K562 (cell line): ENCODE measurements at regions not wholly inside any gene's neighbourhood (a gene's known extent, or its start where the extent isn't known, plus 50 kb on each side); places are given as distances from the start of the nearest gene placed in this dataset.

Experiments used
- ATAC-seq: fragments of 200-7000 bp; cut with Tn5 transposase; 3 replicates; pipeline ENCODE4 v1.9.1; 2020; ENCODE audit warnings: moderate library complexity
- BruUV-seq: library from RNA; stranded (reverse); fragments of 400-500 nt; replicated peaks from 2 replicates; lab custom pipeline; 2021; lab: Mats Ljungman, UMichigan
- CTCF ChIA-PET: fragments of 300-600 bp; formaldehyde crosslinking; extraction: SDS; loops from one replicate; lab custom pipeline; 2021; ENCODE audit warnings: low intra/inter-chr PET ratio; lab: Yijun Ruan, JAX
- POLR2A ChIA-PET: fragments of 300-600, 350-650 bp; sonication (Branson Sonifier 250); formaldehyde crosslinking; extraction: SDS; loops from one replicate; lab custom pipeline; 2021; ENCODE audit warnings: antibody characterized with exemption, inconsistent platforms; lab: Yijun Ruan, JAX
- DNase-seq, 4 experiments: peaks; one replicate each; pipeline versions ENCODE4 v3.0.0 to v3.0.0-alpha.2; 2011 to 2018; ENCODE audit warnings: low spot score in 3 of 4, mixed read lengths in 3 of 4; ENCODE audit errors: extremely low read depth in 1 of 4
- FAIRE-seq: peaks from 2 replicates; lab custom pipeline; 2011; peaks lifted over from hg19 to GRCh38; lab: Jason Lieb, UNC
- H2AFZ ChIP-seq: 2 replicates; pipeline ENCODE4 v1.6.0; 2011; ENCODE audit warnings: low read depth, low read length, control low read depth, inconsistent platforms
- H3K27ac ChIP-seq: fragments of 200-600 bp; 3 replicates; pipeline ENCODE4 v1.8.0; 2011; ENCODE audit warnings: low read depth, mild to moderate bottlenecking, control low read depth, inconsistent platforms, low read length, moderate library complexity, mixed read lengths; ENCODE audit errors: extremely low read depth
- H3K27me3 ChIP-seq, 2 experiments: fragments of 300-600 bp in 1 of 2; 2 replicates in 1 of 2; 3 replicates in 1 of 2; pipeline versions ENCODE4 v1.6.0 to v1.8.0; 2011; ENCODE audit warnings: inconsistent platforms in 2 of 2, low read length in 2 of 2, mild to moderate bottlenecking in 1 of 2, mixed read lengths in 1 of 2, moderate library complexity in 1 of 2; ENCODE audit not compliant: control insufficient read depth in 2 of 2, insufficient read depth in 2 of 2
- H3K36me3 ChIP-seq: fragments of 300-600 bp; 3 replicates; pipeline ENCODE4 v1.8.0; 2011; ENCODE audit warnings: mild to moderate bottlenecking, low read length, inconsistent platforms; ENCODE audit not compliant: control insufficient read depth, insufficient read depth
- H3K4me1 ChIP-seq, 2 experiments: fragments of 200-600 bp in 1 of 2; replicated peaks in 1 of 2; 2 replicates in 1 of 2; 3 replicates in 1 of 2; pipeline versions ENCODE4 v1.5.1 to v1.8.0; 2011; ENCODE audit warnings: inconsistent platforms in 2 of 2, low read length in 2 of 2, mild to moderate bottlenecking in 1 of 2, mixed read lengths in 1 of 2, moderate library complexity in 1 of 2; ENCODE audit not compliant: control insufficient read depth in 2 of 2, insufficient read depth in 2 of 2
- H3K4me2 ChIP-seq: 2 replicates; pipeline ENCODE4 v1.6.1; 2011; ENCODE audit warnings: low read length, control low read depth, inconsistent platforms, mixed read lengths; ENCODE audit not compliant: insufficient read depth
- H3K4me3 ChIP-seq: fragments of 200-600 bp; sonication (generic), shearing (Covaris generic); 2 replicates; pipeline ENCODE4 v1.5.1; 2016; ENCODE audit warnings: control low read depth, inconsistent platforms
- H3K79me2 ChIP-seq: fragments of 200-600 bp; 3 replicates; pipeline ENCODE4 v1.8.0; 2011; ENCODE audit warnings: low read length, inconsistent platforms; ENCODE audit not compliant: control insufficient read depth, insufficient read depth
- H3K9ac ChIP-seq, 2 experiments: 2 replicates each; pipeline versions ENCODE4 v1.6.0 to v1.6.1; 2011; ENCODE audit warnings: low read depth in 2 of 2, low read length in 2 of 2, control low read depth in 1 of 2, inconsistent platforms in 1 of 2, mild to moderate bottlenecking in 1 of 2, mixed read lengths in 1 of 2; ENCODE audit not compliant: insufficient read depth in 1 of 2
- H3K9me1 ChIP-seq: one replicate; pipeline ENCODE4 v1.6.0; 2011; ENCODE audit warnings: inconsistent platforms, mild to moderate bottlenecking, low read length, moderate library complexity; ENCODE audit not compliant: control insufficient read depth, insufficient read depth
- H3K9me3 ChIP-seq: replicated peaks from 2 replicates; pipeline ENCODE4 v1.5.1; 2011; ENCODE audit warnings: low read depth, low read length, inconsistent platforms; ENCODE audit not compliant: control insufficient read depth, insufficient read depth
- H4K20me1 ChIP-seq: replicated peaks from 2 replicates; pipeline ENCODE4 v1.6.1; 2011; ENCODE audit warnings: low read length, inconsistent platforms, mixed read lengths; ENCODE audit not compliant: control insufficient read depth, insufficient read depth
- EP400 ChIP-seq: fragments of 450-650 bp; IDR thresholded peaks from 2 replicates; pipeline ENCODE4 v1.6.1; 2017; ENCODE audit warnings: antibody characterized with exemption, mild to moderate bottlenecking, moderate library complexity
- RAD21 ChIP-seq, 2 experiments: fragments of 250-450 bp in 1 of 2; fragments of 450-650 bp in 1 of 2; sonication (Bioruptor Pico) in 1 of 2; formaldehyde crosslinking in 1 of 2; IDR thresholded peaks in 1 of 2; conservative IDR thresholded peaks in 1 of 2; 2 replicates each; pipeline versions ENCODE4 v1.4.0 to v1.8.0; 2020 to 2022; ENCODE audit warnings: mild to moderate bottlenecking in 2 of 2, moderate library complexity in 1 of 2
- ZNF239 ChIP-seq: fragments of 250-450 bp; sonication (Bioruptor Pico); IDR thresholded peaks from 2 replicates; pipeline ENCODE4 v1.4.0; 2020; ENCODE audit warnings: mild to moderate bottlenecking
- ZNF778 ChIP-seq: fragments of 450-650 bp; formaldehyde crosslinking; IDR thresholded peaks from 2 replicates; pipeline ENCODE4 v1.4.0; 2020; ENCODE audit warnings: mild to moderate bottlenecking, moderate library complexity
- WGBS: fragments of 100-300 bp; shearing (Covaris generic); methylation state at CpG from one replicate; pipeline ENCODE4 v1.1.6; 2016; ENCODE audit warnings: low coverage, mixed read lengths; ENCODE audit not compliant: insufficient coverage; ENCODE audit errors: missing lambda C conversion rate; 5-methylcytosine and 5-hydroxymethylcytosine counted together
- in situ Hi-C: fragments of 300-500 bp; cut with MboI; formaldehyde crosslinking; loops from 4 replicates; pipeline ENCODE4 v1.15.0; 2018; ENCODE audit warnings: inconsistent platforms, mixed read lengths
- intact Hi-C: fragments of 100-400 bp; cut with micrococcal nuclease; formaldehyde crosslinking; loops from 2 replicates; pipeline ENCODE4 v1.14.2; 2022
- TF ChIP-seq, protein P1 (sequence below), 3 experiments: IDR thresholded peaks in 2 of 3; conservative IDR thresholded peaks in 1 of 3; 2 replicates each; pipeline ENCODE4 v1.5.1; 2011 to 2012; ENCODE audit warnings: low read length in 3 of 3, mild to moderate bottlenecking in 3 of 3, control low read depth in 2 of 3, improper control_type of control experiment in 1 of 3, inconsistent platforms in 1 of 3, low read depth in 1 of 3, mixed read lengths in 1 of 3, moderate library complexity in 1 of 3; ENCODE audit not compliant: insufficient read depth in 2 of 3

GRCh38 chr2:111669928-111670695 lies 213.9 kb downstream of the ANAPC1 start:
- Histone ChIP-seq H3K9me1 (no peaks in the 10 kb centered on the region), H3K9ac (peak overlapping the region in 1 of 2 experiments; percentile 14; a peak in 1 of 4 replicates), H3K27me3 (no peaks in the 10 kb centered on the region), H3K4me1 (no peaks in the 10 kb centered on the region; a peak in 2 of 5 replicates), H4K20me1 (no peaks in the 10 kb centered on the region), H3K4me3 (no peak overlapping the region), H3K27ac (no peak overlapping the region), H3K9me3 (no peaks in the 10 kb centered on the region; the same call in 1 of the 2 replicates), H3K4me2 (no peak overlapping the region), H3K79me2 (no peaks in the 10 kb centered on the region), H3K36me3 (no peaks in the 10 kb centered on the region; the same call in 2 of the 3 replicates), H2AFZ (no peak overlapping the region)
- ATAC-seq (no peak), DNase-seq (no peak), FAIRE-seq (peak; percentile 11)
- TF ChIP-seq RAD21 (CRISPR knock-in tag; conservative IDR thresholded peaks at IDR 0.05 in 1 of 2, IDR thresholded peaks at IDR 0.05 in 1 of 2), result peak in 1 of 2 experiments; percentile 24; a peak in 1 of 4 replicates
- TF ChIP-seq, protein P1, sequence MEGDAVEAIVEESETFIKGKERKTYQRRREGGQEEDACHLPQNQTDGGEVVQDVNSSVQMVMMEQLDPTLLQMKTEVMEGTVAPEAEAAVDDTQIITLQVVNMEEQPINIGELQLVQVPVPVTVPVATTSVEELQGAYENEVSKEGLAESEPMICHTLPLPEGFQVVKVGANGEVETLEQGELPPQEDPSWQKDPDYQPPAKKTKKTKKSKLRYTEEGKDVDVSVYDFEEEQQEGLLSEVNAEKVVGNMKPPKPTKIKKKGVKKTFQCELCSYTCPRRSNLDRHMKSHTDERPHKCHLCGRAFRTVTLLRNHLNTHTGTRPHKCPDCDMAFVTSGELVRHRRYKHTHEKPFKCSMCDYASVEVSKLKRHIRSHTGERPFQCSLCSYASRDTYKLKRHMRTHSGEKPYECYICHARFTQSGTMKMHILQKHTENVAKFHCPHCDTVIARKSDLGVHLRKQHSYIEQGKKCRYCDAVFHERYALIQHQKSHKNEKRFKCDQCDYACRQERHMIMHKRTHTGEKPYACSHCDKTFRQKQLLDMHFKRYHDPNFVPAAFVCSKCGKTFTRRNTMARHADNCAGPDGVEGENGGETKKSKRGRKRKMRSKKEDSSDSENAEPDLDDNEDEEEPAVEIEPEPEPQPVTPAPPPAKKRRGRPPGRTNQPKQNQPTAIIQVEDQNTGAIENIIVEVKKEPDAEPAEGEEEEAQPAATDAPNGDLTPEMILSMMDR (IDR thresholded peaks at IDR 0.05 in 2 of 3, conservative IDR thresholded peaks at IDR 0.05 in 1 of 3; ENCODE audit: insufficient read depth in 2 of 3, low read depth in 1 of 3, low read length in 3 of 3), result 0 out of 6 replicates have a peak, but pooled peaks of 1 of the 3 experiments have one; percentile 19
- TF ChIP-seq ZNF778 (CRISPR knock-in tag), result no peak
- TF ChIP-seq ZNF239, result no peak
- no peak for TF ChIP-seq EP400
- WGBS, result 77% methylated on average over 11 of the region's 11 CpGs
- ChIA-PET POLR2A (no interaction called here), CTCF (no interaction called here)
- no TSS peak for BruUV-seq
- in situ Hi-C loops, result loop anchor here (5.0 kb wide), 1 partner anchor 1608 kb away; no protein-coding TSS in a partner anchor
- intact Hi-C loops, result loop anchor here (5.0 kb wide), 1 partner anchor 553 kb away; no protein-coding TSS in a partner anchor
